ENCODE measurements at regions not wholly inside any gene's neighbourhood (a gene's known extent, or its start where the extent isn't known, plus 50 kb on each side); places are given as distances from the start of the nearest gene placed in this dataset.

GRCh38 chr20:22802296-22802695 is 217.9 kb upstream of the FOXA2 start:
- H3K27ac ChIP-seq (ENCODE audit: extremely low read depth, low read depth, low read length), result no peak overlapping the region
- ChIA-PET CTCF (ENCODE audit: low intra/inter-chr PET ratio) (no interaction called here), POLR2A (interaction anchor here (0.7 kb wide), 1 partner anchor 20 kb away, joined by 3 read pairs; no protein-coding TSS in a partner anchor)
- no peak overlapping the region for H3K4me3 ChIP-seq
- no peak for TF ChIP-seq ZNF589 (CRISPR knock-in tag; IDR thresholded peaks at IDR 0.05; ENCODE audit: low read depth)
- TF ChIP-seq ZNF644 (tag; IDR thresholded peaks at IDR 0.05; ENCODE audit: low read depth), result no peak
- no peak for TF ChIP-seq ZZZ3 (IDR thresholded peaks at IDR 0.05)
- TF ChIP-seq CBX1 (IDR thresholded peaks at IDR 0.05; ENCODE audit: low read depth), result no peak
- no peak for TF ChIP-seq MBD2 (IDR thresholded peaks at IDR 0.05; ENCODE audit: borderline replicate concordance, low read depth)
- TF ChIP-seq ZNF217 (CRISPR knock-in tag; IDR thresholded peaks at IDR 0.05), result no peak
- no peak for TF ChIP-seq HMG20A (CRISPR knock-in tag; conservative IDR thresholded peaks at IDR 0.05)
- TF ChIP-seq CHD4 (IDR thresholded peaks at IDR 0.05; ENCODE audit: insufficient read depth, insufficient replicate concordance, low read depth, low read length, poor library complexity, severe bottlenecking), result no peak
- no peak for TF ChIP-seq ZBTB8A (IDR thresholded peaks at IDR 0.05; ENCODE audit: partially characterized antibody)
- TF ChIP-seq SNRNP70 (optimal IDR thresholded peaks at IDR 0.05; ENCODE audit: low read depth, low read length), result no peak
- H4K20me1 ChIP-seq (replicated peaks; ENCODE audit: control insufficient read depth, insufficient read depth, low read length), result no peaks in the 10 kb centered on the region
- no TSS peak for BruUV-seq (replicated peaks)
- H3K27me3 ChIP-seq (ENCODE audit: control insufficient read depth in 2 of 2, insufficient read depth in 2 of 2, low read length in 2 of 2), result peaks cover 0 to 19% of the 10 kb centered on the region in 2 experiments; a peak in 3 of 5 replicates
- no peak overlapping the region for H3K9ac ChIP-seq (ENCODE audit: insufficient read depth in 1 of 2, low read depth in 2 of 2, low read length in 2 of 2)
- in situ Hi-C loops (cut with MboI), result no loop called here
- H3K4me2 ChIP-seq (ENCODE audit: insufficient read depth, low read length), result no peak overlapping the region
- H3K9me3 ChIP-seq (replicated peaks; ENCODE audit: control insufficient read depth, insufficient read depth, low read depth, low read length), result no peaks in the 10 kb centered on the region
- no peaks in the 10 kb centered on the region for H3K79me2 ChIP-seq (ENCODE audit: control insufficient read depth, insufficient read depth, low read length)
- 0% methylated on average over 1 of the region's 2 CpGs for WGBS (ENCODE audit: insufficient coverage, low coverage, missing lambda C conversion rate)
- intact Hi-C loops (cut with micrococcal nuclease), result no loop called here
- no peaks in the 10 kb centered on the region for H3K36me3 ChIP-seq (ENCODE audit: control insufficient read depth, insufficient read depth, low read length)
- no peak for FAIRE-seq
- no peak for ATAC-seq
- no peak overlapping the region for H2AFZ ChIP-seq (ENCODE audit: low read depth, low read length)
- DNase-seq (ENCODE audit: extremely low read depth in 1 of 4, low spot score in 3 of 4), result no peak
- H3K9me1 ChIP-seq (ENCODE audit: control insufficient read depth, insufficient read depth, low read length), result no peaks in the 10 kb centered on the region
- no peaks in the 10 kb centered on the region for H3K4me1 ChIP-seq (replicated peaks in 1 of 2; ENCODE audit: control insufficient read depth in 2 of 2, insufficient read depth in 2 of 2, low read length in 2 of 2)

Data from K562 (cell line).